ENCODE measurements at regions not wholly inside any gene's neighbourhood (a gene's known extent, or its start where the extent isn't known, plus 50 kb on each side); places are given as distances from the start of the nearest gene placed in this dataset.

GRCh38 chr11:98456308-98456680 is 564.5 kb upstream of the CNTN5 start:
- TF ChIP-seq POLR2A (IDR thresholded peaks at IDR 0.05), result no peak
- no peak for TF ChIP-seq CTCF (IDR thresholded peaks at IDR 0.05)
